NCI-H446 treated with DMSO at 0.1 percent for 48 hours (cell line): ENCODE measurements at regions not wholly inside any gene's neighbourhood (a gene's known extent, or its start where the extent isn't known, plus 50 kb on each side); places are given as distances from the start of the nearest gene placed in this dataset.
A peak's percentile ranks its signal among the peaks of the same experiment; 100 is the strongest.
"Not testable (repeated sequence)": the region's sequence is repeated elsewhere in the genome, so short reads cannot be mapped to it uniquely, and the experiment has no call there.

ENCODE experiments used
- DNase-seq: peaks from one replicate; lab custom pipeline; 2025; lab: John Stamatoyannopoulos, UW

GRCh38 chr5:36478646-36479317 lies 127.6 kb upstream of the SLC1A3 start:
- DNase-seq: no peak

- DNase-seq: no peak
These were observed 124.8 kb upstream of the SLC1A3 start for GRCh38 chr5:36481454-36482120.

DNA sequence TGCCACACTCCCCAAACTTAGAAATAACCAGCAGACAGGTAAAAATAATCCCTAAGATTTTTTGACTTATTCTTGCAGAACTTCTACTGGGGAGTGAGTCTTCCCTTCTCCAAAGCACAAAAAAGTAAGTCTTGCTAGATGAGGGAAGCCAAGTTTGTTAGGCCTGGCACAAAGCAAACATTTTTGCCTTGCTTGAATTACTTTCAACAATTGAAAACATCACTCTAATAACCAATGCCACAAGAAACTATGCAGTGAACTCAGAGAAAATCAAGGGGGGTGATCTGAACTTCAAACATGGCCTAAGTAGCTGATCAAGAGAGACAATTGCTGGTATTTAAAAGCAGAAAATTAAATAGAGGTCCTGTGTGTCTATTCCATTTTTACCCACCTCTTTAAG lies 123.6 kb upstream of the SLC1A3 start:
- DNase-seq: no peak

DNA sequence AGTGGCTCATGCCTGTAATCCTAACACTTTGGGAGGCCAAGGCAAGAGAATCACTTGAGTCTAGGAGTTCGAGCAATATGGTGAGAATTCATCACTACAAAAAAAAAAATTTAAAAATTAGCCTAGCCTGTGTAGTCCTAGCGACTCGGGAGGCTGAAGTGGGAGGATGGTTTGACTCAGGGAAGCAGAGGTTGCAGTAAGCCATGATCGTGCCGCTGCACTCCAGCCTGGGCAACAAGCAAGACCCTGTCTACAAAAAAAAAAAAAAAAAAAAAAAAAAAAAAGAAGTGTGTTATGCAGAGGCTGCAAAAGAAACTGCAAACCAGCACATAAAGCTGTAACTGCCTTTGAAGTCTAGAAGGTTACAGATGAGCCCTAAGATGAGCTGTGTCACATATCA lies 116.9 kb upstream of the SLC1A3 start:
- no peak for DNase-seq

- no peak for DNase-seq
These were observed 114.5 kb upstream of the SLC1A3 start for GRCh38 chr5:36491856-36492255.

GRCh38 chr5:36492984-36493654 lies 113.3 kb upstream of the SLC1A3 start:
- no peak for DNase-seq

GRCh38 chr5:36494028-36494427 lies 112.4 kb upstream of the SLC1A3 start:
- DNase-seq: no peak

- DNase-seq: no peak
These were observed 111.4 kb upstream of the SLC1A3 start for GRCh38 chr5:36494841-36495601.

DNA sequence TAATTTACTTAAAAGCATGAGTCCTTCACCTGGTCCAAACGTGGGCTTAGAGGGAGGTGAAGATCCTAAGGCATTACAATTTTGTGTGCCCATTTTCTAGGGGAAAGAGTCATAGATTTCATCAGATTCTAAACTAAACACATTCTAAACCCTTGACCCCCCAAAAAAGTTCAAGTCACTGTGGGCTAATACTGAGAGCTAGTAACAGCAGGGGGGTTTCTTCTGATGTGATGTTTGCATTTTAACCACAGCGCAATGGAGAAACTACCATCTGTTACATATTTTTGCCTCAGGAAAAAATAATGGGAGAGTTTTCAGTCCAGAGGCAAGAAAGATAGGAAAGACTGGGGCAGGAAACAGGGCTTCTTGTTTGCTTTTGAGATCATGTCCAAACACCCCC lies 110.8 kb upstream of the SLC1A3 start:
- no peak for DNase-seq

GRCh38 chr5:36496471-36496870 lies 109.9 kb upstream of the SLC1A3 start:
- DNase-seq: no peak

- DNase-seq: no peak
These were observed 103.8 kb upstream of the SLC1A3 start for GRCh38 chr5:36502608-36503007.

DNA sequence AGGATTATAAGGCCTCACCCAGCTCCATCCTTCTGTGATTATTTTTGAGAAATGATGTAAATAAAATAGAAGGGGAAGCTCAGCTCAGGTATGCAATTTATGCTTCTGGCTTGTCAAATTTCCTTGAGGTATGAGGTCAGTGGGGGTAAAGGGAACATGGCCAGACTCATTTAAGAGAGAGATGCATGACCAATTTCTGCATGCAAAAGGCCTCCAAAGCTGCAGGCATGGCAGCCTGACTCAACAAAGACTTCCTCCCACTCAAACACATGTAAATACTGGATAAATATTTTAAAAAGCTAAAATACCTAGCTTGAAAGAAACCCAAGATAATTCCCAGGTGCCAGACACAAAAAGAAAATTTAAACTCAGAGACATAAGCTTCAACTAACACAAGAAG lies 101.4 kb upstream of the SLC1A3 start:
- no peak for DNase-seq

GRCh38 chr5:36507332-36507952 lies 99.0 kb upstream of the SLC1A3 start:
- DNase-seq: peak; percentile 44

DNA sequence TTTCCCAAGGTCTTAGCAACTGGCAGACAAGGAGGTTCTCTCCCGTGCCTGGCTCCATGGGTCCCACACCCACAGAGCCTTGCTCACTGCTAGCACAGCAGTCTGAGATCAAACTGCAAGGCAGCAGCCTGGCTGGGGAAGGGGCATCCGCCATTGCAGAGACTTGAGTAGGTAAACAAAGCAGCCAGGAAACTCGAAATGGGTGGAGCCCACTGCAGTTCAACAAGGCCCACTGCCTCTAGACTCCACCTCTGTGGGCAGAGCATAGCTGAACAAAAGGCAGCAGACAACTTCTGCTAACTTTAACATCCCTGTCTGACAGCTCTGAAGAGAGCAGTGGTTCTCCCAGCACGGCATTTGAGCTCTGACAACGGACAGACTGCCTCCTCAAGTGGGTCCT lies 98.1 kb upstream of the SLC1A3 start:
- DNase-seq: not testable (repeated sequence)

DNA sequence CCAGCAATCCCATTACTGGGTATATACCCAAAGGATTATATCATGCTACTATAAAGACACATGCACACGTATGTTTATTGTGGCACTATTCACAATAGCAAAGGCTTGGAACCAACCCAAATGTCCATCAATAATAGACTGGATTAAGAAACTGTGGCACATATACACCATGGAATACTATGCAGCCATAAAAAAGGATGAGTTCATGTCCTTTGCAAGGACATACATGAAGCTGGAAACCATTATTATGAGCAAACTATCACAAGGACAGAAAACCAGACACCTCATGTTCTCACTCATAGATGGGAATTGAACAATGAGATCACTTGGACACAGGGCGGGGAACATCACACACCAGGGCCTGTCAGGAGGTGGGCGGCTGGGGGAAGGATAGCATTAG lies 92.8 kb upstream of the SLC1A3 start:
- not testable (repeated sequence) for DNase-seq

GRCh38 chr5:36519881-36520280 lies 86.5 kb upstream of the SLC1A3 start:
- no peak for DNase-seq

DNA sequence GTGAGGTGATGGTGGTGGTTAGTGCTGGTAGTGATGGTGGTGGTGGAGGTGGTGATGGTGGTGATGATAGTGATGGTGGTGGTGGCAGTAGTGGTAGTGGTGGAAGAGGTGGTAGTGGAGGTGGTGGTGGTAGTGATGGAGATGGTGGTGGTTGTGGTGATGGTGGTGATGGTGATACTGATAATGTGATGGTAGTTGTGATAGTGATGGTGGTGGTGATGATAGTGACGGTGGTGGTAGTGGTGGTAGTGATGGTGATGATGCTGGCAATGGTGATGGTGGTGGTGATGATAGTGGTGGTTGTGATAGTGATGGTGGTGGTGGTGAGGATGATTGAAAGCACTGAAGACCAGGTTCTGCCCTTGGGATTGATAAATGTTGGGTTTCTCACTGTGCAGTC lies 85.2 kb upstream of the SLC1A3 start:
- DNase-seq: no peak

DNA sequence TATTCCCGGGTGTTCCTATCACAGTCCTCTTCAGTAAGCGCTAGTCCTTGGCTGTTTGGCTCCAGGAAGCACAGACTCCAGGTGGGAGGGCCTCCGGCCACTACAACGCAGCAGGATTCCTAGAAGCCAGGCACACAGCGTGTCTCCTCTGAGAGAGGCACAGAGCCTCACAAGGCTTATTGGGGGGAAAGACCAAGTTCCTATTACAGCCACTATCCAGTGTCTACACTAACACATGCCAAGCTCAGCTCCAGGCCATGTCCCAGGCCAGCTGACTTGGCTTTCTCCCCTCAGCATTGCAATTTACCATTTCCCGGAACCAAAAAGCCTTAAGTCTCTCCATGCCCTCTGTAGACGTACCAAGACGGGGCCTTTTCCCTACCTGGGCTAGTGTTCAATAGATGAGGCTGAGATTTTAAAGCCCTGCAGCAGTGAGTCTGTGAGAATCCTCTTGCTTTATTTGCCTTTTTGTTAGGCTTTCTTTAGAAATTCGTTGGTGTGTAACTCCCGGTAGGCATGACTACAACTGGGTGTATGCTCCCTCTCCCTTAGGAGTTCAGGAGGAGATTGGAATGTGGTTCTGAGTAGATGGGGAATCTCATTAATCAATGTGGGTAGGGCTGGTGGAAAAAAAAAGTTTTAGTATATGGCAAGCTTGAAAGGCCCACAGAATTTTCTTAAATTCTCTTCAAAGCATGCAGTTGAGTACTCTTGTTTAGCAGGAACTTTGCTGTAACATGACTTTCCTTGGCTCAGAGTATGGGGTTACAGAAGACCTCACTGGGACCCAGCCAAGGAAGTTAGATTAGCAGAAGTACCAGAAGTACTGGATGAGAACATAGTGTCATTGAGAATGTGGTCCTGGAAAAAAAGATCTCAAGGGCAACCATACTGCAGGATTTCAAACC lies 84.3 kb upstream of the SLC1A3 start:
- DNase-seq: no peak

DNA sequence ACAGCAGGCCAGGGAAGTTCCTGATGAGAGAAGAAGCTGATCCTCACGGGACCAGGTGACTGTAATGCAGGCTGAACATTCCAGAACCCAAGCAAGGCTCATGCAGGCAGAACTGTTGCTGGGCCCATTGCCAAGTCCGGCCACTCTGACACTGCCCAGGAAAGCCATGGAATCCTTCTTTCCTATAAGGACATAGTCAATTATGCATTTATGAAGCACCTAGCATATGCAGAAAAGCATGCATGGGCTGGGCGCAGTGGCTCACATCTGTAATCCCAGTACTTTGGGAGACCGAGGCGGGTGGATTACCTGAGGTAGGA lies 83.7 kb upstream of the SLC1A3 start:
- no peak for DNase-seq

DNA sequence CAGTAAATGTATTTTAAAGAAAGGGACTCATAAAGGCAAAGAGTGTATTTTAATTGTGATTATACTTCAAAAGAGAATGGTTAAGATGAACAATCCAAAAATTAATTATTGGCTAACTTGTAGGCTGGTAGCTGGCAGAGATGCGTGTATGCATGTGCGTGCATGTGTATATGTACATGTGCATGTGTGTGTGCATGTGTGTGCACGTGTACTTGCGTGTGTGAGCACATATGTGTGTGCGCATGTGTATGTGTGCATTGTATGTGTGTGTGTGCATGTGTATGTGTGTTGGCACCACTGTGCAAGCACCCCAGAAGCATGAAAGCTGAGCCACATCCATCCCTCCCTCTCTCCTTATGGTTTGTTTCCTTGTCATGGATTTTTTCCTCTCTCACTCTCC lies 83.0 kb upstream of the SLC1A3 start:
- DNase-seq: no peak

DNA sequence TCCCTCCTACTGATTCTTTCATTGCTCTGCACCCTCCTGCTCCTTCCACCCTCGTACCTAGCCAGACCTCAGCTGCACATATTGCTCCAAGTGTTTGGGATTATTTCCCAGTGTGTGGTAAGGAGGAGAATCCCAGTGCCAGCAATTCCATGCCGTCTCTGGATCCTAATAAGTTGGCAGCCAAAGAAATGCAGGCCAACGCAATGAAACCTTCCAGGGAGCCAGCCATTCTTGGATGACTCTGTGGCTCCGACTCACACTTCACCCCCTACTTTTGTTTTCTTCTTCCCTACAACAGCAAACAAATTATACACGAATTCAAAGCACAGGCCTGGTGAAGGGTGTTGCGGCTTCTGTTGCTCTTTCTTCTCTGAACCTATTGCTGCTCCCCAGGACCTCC lies 82.5 kb upstream of the SLC1A3 start:
- no peak for DNase-seq
